H1 (cell line): ENCODE measurements at regions not wholly inside any gene's neighbourhood (a gene's known extent, or its start where the extent isn't known, plus 50 kb on each side); places are given as distances from the start of the nearest gene placed in this dataset.
A peak's percentile ranks its signal among the peaks of the same experiment; 100 is the strongest.

Source experiments
- CTCF ChIA-PET: fragments of 300-600 bp; sonication (Branson Sonifier 250); formaldehyde crosslinking; loops from one replicate; lab custom pipeline; 2021; ENCODE audit not compliant: partially characterized antibody; lab: Charles Lee
- POLR2A ChIA-PET: fragments of 300-600 bp; sonication (Branson Sonifier 250); formaldehyde crosslinking; loops from one replicate; lab custom pipeline; 2021; ENCODE audit warnings: inconsistent platforms; ENCODE audit not compliant: partially characterized antibody; lab: Charles Lee
- DNase-seq, 2 experiments: peaks; one replicate each; pipeline versions ENCODE4 v3.0.0 to v3.0.0-alpha.2; 2010 to 2022; ENCODE audit warnings: low spot score in 2 of 2, low read depth in 1 of 2, mixed read lengths in 1 of 2
- FAIRE-seq: peaks from 2 replicates; lab custom pipeline; 2011; peaks lifted over from hg19 to GRCh38; lab: Jason Lieb, UNC
- H2AFZ ChIP-seq: 2 replicates; pipeline ENCODE4 v1.8.1; 2012; ENCODE audit warnings: low read length, inconsistent platforms
- H2AK5ac ChIP-seq: 2 replicates; pipeline ENCODE4 v1.6.1; 2013; ENCODE audit warnings: low read depth, low read length
- H2BK120ac ChIP-seq: replicated peaks from 2 replicates; pipeline ENCODE3; 2013; ENCODE audit warnings: low read depth, low read length, inconsistent platforms
- H2BK12ac ChIP-seq: 2 replicates; pipeline ENCODE4 v1.6.1; 2013; ENCODE audit warnings: low read depth, low read length
- H2BK15ac ChIP-seq: 2 replicates; pipeline ENCODE4 v1.6.1; 2013; ENCODE audit warnings: low read length
- H2BK20ac ChIP-seq: 2 replicates; pipeline ENCODE4 v1.6.1; 2013; ENCODE audit warnings: low read length
- H2BK5ac ChIP-seq: 2 replicates; pipeline ENCODE4 v1.6.1; 2013; ENCODE audit warnings: low read depth, low read length
- H3K14ac ChIP-seq: 2 replicates; pipeline ENCODE4 v1.6.1; 2013; ENCODE audit warnings: inconsistent platforms; ENCODE audit not compliant: insufficient read length
- H3K18ac ChIP-seq: 2 replicates; pipeline ENCODE4 v1.6.1; 2013; ENCODE audit warnings: low read length; ENCODE audit errors: extremely low read depth
- H3K23ac ChIP-seq: 2 replicates; pipeline ENCODE4 v1.6.1; 2013; ENCODE audit warnings: inconsistent platforms; ENCODE audit not compliant: insufficient read length
- H3K23me2 ChIP-seq: 2 replicates; pipeline ENCODE4 v1.6.1; 2013; ENCODE audit warnings: low read depth, low read length
- H3K27ac ChIP-seq: 2 replicates; pipeline ENCODE4 v1.6.1; 2011; ENCODE audit warnings: low read depth, low read length, inconsistent platforms
- H3K27me3 ChIP-seq, 4 experiments: replicated peaks in 1 of 4; 1 replicate in 1 of 4; 2 replicates in 3 of 4; pipeline versions ENCODE4 v1.6.1 to v1.8.1; 2011 to 2013; ENCODE audit warnings: low read length in 3 of 4, mild to moderate bottlenecking in 3 of 4, inconsistent platforms in 2 of 4, mixed read lengths in 2 of 4, moderate library complexity in 1 of 4; ENCODE audit not compliant: control insufficient read depth in 3 of 4, insufficient read depth in 3 of 4; ENCODE audit errors: extremely low read depth in 1 of 4
- H3K36me3 ChIP-seq, 4 experiments: 2 replicates each; pipeline versions ENCODE4 v1.6.1 to v1.8.1; 2011 to 2013; ENCODE audit warnings: mild to moderate bottlenecking in 4 of 4, low read length in 3 of 4, moderate library complexity in 2 of 4, control low read depth in 1 of 4, inconsistent platforms in 1 of 4; ENCODE audit not compliant: insufficient read depth in 4 of 4, control insufficient read depth in 2 of 4
- H3K4ac ChIP-seq: replicated peaks from 2 replicates; pipeline ENCODE3; 2013; ENCODE audit warnings: low read length, low read depth, mixed read lengths, inconsistent platforms; ENCODE audit not compliant: insufficient read length
- H3K4me1 ChIP-seq, 4 experiments: replicated peaks in 1 of 4; 1 replicate in 1 of 4; 2 replicates in 3 of 4; pipeline versions ENCODE4 v1.6.1 to v1.8.1; 2011 to 2013; ENCODE audit warnings: low read length in 3 of 4, inconsistent platforms in 2 of 4, mixed read lengths in 1 of 4; ENCODE audit not compliant: insufficient read depth in 4 of 4, control insufficient read depth in 3 of 4
- H3K4me2 ChIP-seq, 2 experiments: 2 replicates each; pipeline versions ENCODE4 v1.6.1 to v1.8.1; 2011 to 2013; ENCODE audit warnings: low read depth in 2 of 2, low read length in 2 of 2, control low read depth in 1 of 2, inconsistent platforms in 1 of 2, mild to moderate bottlenecking in 1 of 2; ENCODE audit not compliant: insufficient read depth in 1 of 2
- H3K4me3 ChIP-seq, 4 experiments: fragments of 200-600, 300-600 bp in 1 of 4; sonication (generic), shearing (Covaris generic), sonication (Bioruptor Twin) in 1 of 4; 2 replicates each; pipeline versions ENCODE4 v1.5.1 to v1.8.1; 2011 to 2016; ENCODE audit warnings: low read length in 4 of 4, low read depth in 3 of 4, control low read depth in 2 of 4, inconsistent platforms in 2 of 4, mild to moderate bottlenecking in 2 of 4, mixed read lengths in 1 of 4, moderate library complexity in 1 of 4; ENCODE audit not compliant: insufficient read depth in 2 of 4; ENCODE audit errors: extremely low read depth in 1 of 4
- H3K56ac ChIP-seq: replicated peaks from 2 replicates; pipeline ENCODE3; 2013; ENCODE audit warnings: low read depth, mild to moderate bottlenecking, mixed read lengths, low read length, inconsistent platforms; ENCODE audit not compliant: insufficient read length
- H3K79me1 ChIP-seq: 2 replicates; pipeline ENCODE4 v1.6.1; 2013; ENCODE audit warnings: low read depth, low read length, control low read depth
- H3K79me2 ChIP-seq, 2 experiments: 2 replicates each; pipeline versions ENCODE4 v1.6.1 to v1.8.1; 2012 to 2013; ENCODE audit warnings: low read length in 2 of 2, mild to moderate bottlenecking in 2 of 2, inconsistent platforms in 1 of 2; ENCODE audit not compliant: insufficient read depth in 2 of 2, control insufficient read depth in 1 of 2
- H3K9ac ChIP-seq, 4 experiments: replicated peaks in 1 of 4; 1 replicate in 1 of 4; 2 replicates in 3 of 4; pipeline versions ENCODE4 v1.6.1 to v1.8.1; 2011 to 2013; ENCODE audit warnings: low read depth in 3 of 4, low read length in 3 of 4, control low read depth in 2 of 4, mild to moderate bottlenecking in 2 of 4, moderate library complexity in 2 of 4, inconsistent platforms in 1 of 4; ENCODE audit errors: extremely low read depth in 1 of 4
- H3K9me3 ChIP-seq, 2 experiments: 2 replicates each; pipeline versions ENCODE4 v1.6.1 to v1.8.1; 2012 to 2013; ENCODE audit warnings: mild to moderate bottlenecking in 2 of 2, moderate library complexity in 2 of 2, control low read depth in 1 of 2, inconsistent platforms in 1 of 2, low read depth in 1 of 2, low read length in 1 of 2, mixed read lengths in 1 of 2; ENCODE audit not compliant: insufficient read depth in 2 of 2
- H4K20me1 ChIP-seq, 2 experiments: replicated peaks in 1 of 2; 2 replicates each; pipeline versions ENCODE3 to v1.8.1; 2011 to 2013; ENCODE audit warnings: inconsistent platforms in 2 of 2, low read length in 2 of 2, mild to moderate bottlenecking in 1 of 2; ENCODE audit not compliant: insufficient read depth in 2 of 2, control insufficient read depth in 1 of 2
- H4K5ac ChIP-seq: 2 replicates; pipeline ENCODE4 v1.6.1; 2013; ENCODE audit warnings: low read length, low read depth, mixed read lengths, inconsistent platforms; ENCODE audit not compliant: insufficient read length
- H4K8ac ChIP-seq: 2 replicates; pipeline ENCODE4 v1.8.0; 2013; ENCODE audit warnings: mild to moderate bottlenecking, moderate library complexity, low read length, inconsistent platforms; ENCODE audit not compliant: insufficient read depth; ENCODE audit errors: extremely low read depth
- H4K91ac ChIP-seq: replicated peaks from 2 replicates; pipeline ENCODE3; 2013; ENCODE audit warnings: low read length, mixed read lengths, inconsistent platforms; ENCODE audit not compliant: insufficient read length
- RBBP5 ChIP-seq: IDR thresholded peaks from 2 replicates; pipeline ENCODE4 v1.7.1; 2012; ENCODE audit warnings: low read depth, mild to moderate bottlenecking, inconsistent platforms, low read length, moderate library complexity, borderline replicate concordance
- WGBS, 2 experiments: shearing (Covaris generic) in 1 of 2; methylation state at CpG; one replicate each; pipeline versions ENCODE4 v1.1.6 to v1.1.7; 2013 to 2015; ENCODE audit warnings: low lambda C conversion rate in 2 of 2, mixed read lengths in 2 of 2, inconsistent platforms in 1 of 2, low coverage in 1 of 2, missing lambda C conversion rate in 1 of 2; ENCODE audit not compliant: insufficient replicate concordance in 2 of 2, insufficient coverage in 1 of 2, insufficient read length in 1 of 2; ENCODE audit errors: extremely low coverage in 1 of 2, missing lambda C conversion rate in 1 of 2; 5-methylcytosine and 5-hydroxymethylcytosine counted together

DNA sequence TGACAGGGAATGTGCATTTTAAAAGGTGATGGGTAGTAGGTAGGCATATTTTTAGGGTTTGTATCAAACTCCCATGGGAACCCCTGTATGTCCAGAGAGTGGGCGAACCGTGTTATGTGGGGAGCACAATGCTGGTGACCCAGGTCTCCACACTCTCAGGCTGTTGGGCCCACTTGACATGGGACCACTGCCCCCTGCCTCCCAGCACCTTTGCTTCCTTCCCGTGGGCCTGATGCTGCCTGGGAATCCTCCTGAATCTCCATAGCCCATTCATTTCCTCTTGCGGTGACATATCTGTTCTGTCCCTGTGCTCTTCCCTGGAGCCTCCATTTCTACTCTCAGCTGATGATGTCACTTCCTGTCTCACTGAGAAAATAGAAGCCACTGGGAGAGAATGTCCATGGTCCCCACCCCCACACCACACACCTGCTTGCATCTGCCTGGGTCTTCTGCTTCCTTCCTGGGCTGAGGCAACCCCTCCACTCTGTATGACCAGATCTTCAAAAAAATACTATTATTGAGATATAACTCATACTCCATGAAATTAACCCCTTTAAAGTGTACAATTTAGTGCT is 55.8 kb upstream of the THY1 start:
- Histone ChIP-seq H3K4me2 (no peak overlapping the region), H2AK5ac (no peak overlapping the region), H3K27ac (no peak overlapping the region), H3K9ac (no peak overlapping the region), H3K79me2 (no peaks in the 10 kb centered on the region), H4K5ac (no peak overlapping the region), H2BK15ac (no peak overlapping the region), H4K20me1 (peaks cover 0 to 5% of the 10 kb centered on the region in 2 experiments), H2BK120ac (no peak overlapping the region), H3K4me1 (peaks cover 0 to 7% (median under 1%) of the 10 kb centered on the region in 4 experiments; a peak in 3 of 7 replicates), H2BK20ac (no peak overlapping the region), H4K91ac (no peak overlapping the region), H3K4ac (no peak overlapping the region), H3K4me3 (no peak overlapping the region), H3K23me2 (peaks cover 5% of the 10 kb centered on the region; the same call in 1 of the 2 replicates), H3K9me3 (no peaks in the 10 kb centered on the region), H3K18ac (no peak overlapping the region), H3K27me3 (no peaks in the 10 kb centered on the region; a peak in 2 of 7 replicates), H3K14ac (no peak overlapping the region), H3K36me3 (no peaks in the 10 kb centered on the region), H3K79me1 (no peaks in the 10 kb centered on the region), H3K23ac (no peak overlapping the region), H3K56ac (no peak overlapping the region), H2BK12ac (no peak overlapping the region), H4K8ac (no peak overlapping the region), H2BK5ac (no peak overlapping the region), H2AFZ (no peak overlapping the region)
- POLR2A ChIA-PET: no interaction called here
- DNase-seq (peak in 1 of 2 experiments; percentile 30), FAIRE-seq (no peak)
- CTCF ChIA-PET: interaction anchor here (1.6 to 13.3 kb wide), 6 partner anchors 10 to 177 kb away, joined by 4 to 336 read pairs (median 8); partner anchors contain the start of gene USP2
- WGBS, 2 experiments: 78% methylated on average over 4 of the region's 4 CpGs; no CpG with 5 or more reads in 1 of the 2 experiments
- TF ChIP-seq RBBP5: no peak
